Psoas muscle (tissue), 7 donors: ENCODE measurements at regions not wholly inside any gene's neighbourhood (a gene's known extent, or its start where the extent isn't known, plus 50 kb on each side); places are given as distances from the start of the nearest gene placed in this dataset.

Experiments
- ATAC-seq, 4 donors: fragments of 200-7000 bp; cut with Tn5 transposase; one replicate each; pipeline ENCODE4 v1.9.1; 2020; ENCODE audit warnings: moderate library complexity in 3 of 4, mild to moderate bottlenecking in 2 of 4
- DNase-seq, 2 donors: peaks; one replicate each; pipeline ENCODE4 v3.0.0-alpha.2; 2020
- H3K27ac ChIP-seq: fragments of 200-600 bp; one replicate; pipeline ENCODE4 v1.8.0; 2022
- H3K27me3 ChIP-seq, 3 donors: fragments of 200-600 bp in 1 of 3; one replicate each; pipeline versions ENCODE4 v1.6.1 to v1.8.0; 2013 to 2022; ENCODE audit warnings: low read length in 2 of 3, mild to moderate bottlenecking in 2 of 3, moderate library complexity in 1 of 3; ENCODE audit not compliant: insufficient read depth in 3 of 3
- H3K36me3 ChIP-seq, 2 donors: fragments of 200-600 bp in 1 of 2; one replicate each; pipeline versions ENCODE4 v1.6.1 to v1.8.0; 2013 to 2022; ENCODE audit warnings: low read depth in 1 of 2, mild to moderate bottlenecking in 1 of 2, moderate library complexity in 1 of 2; ENCODE audit not compliant: insufficient read depth in 1 of 2
- H3K4me1 ChIP-seq: fragments of 200-600 bp; one replicate; pipeline ENCODE4 v1.8.0; 2022
- H3K4me3 ChIP-seq: fragments of 200-600 bp; one replicate; pipeline ENCODE4 v1.8.0; 2022; ENCODE audit warnings: mild to moderate bottlenecking
- H3K9me3 ChIP-seq: fragments of 200-600 bp; one replicate; pipeline ENCODE4 v1.8.0; 2022
- WGBS, 3 donors: extraction: QIAGEN DNeasy Blood & Tissue Kit; methylation state at CpG; one replicate each; pipeline versions ENCODE4 v1.1.6 to v1.1.7; 2013; 5-methylcytosine and 5-hydroxymethylcytosine counted together
- intact Hi-C, 2 donors: fragments of 100-400 bp; cut with DNase I; formaldehyde crosslinking; loops; one replicate each; pipeline versions ENCODE4 v1.11.0 to v1.14.2; 2022
- TF ChIP-seq, protein P1 (sequence below): fragments of 200-600 bp; IDR thresholded peaks from one replicate; pipeline ENCODE4 v1.8.0; 2022; ENCODE audit warnings: antibody characterized with exemption
- donor health status: healthy with polysubstance abuse.
- donor health status: DM: no; HTN: no; CAD: no; lungs with moderate emphysema.
- donor health status: Bipolar disorder and iron deficiency.
- donor health status: healthy.
- donor health status: DM: yes; HTN: yes; CAD: no.
- donor health status: DM: no; HTN: no; CAD: no.
- donor health status: DM: yes; HTN: yes; CAD: no.

DNA sequence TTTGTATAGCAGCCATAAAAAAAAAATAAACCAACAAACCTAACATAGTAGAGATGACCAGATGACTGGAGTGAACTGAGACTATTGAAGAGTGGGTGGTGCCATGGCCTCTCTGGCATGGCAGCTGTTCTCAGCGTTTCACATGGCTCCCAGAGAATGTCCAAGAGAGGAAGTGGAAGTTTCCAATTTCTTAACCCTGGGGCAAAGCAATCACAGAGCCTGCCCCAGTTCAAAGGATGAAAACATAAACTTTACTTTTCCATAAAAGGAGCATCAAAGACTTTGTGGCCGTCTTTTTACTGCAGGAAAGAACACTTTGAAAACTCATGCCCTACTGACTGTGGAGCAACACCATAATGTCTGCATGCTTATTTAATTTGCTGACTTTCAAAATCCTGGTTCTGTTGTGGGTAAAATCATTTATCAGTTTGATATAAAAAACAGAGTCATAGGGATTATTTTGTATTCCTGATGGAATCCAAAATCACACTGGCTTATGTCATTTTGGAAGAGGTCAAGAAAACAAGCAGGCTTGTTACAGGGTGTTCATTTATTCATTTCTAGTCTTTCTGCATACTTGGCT lies 165.4 kb downstream of the SLC35B3 start:
- TF ChIP-seq, protein P1, sequence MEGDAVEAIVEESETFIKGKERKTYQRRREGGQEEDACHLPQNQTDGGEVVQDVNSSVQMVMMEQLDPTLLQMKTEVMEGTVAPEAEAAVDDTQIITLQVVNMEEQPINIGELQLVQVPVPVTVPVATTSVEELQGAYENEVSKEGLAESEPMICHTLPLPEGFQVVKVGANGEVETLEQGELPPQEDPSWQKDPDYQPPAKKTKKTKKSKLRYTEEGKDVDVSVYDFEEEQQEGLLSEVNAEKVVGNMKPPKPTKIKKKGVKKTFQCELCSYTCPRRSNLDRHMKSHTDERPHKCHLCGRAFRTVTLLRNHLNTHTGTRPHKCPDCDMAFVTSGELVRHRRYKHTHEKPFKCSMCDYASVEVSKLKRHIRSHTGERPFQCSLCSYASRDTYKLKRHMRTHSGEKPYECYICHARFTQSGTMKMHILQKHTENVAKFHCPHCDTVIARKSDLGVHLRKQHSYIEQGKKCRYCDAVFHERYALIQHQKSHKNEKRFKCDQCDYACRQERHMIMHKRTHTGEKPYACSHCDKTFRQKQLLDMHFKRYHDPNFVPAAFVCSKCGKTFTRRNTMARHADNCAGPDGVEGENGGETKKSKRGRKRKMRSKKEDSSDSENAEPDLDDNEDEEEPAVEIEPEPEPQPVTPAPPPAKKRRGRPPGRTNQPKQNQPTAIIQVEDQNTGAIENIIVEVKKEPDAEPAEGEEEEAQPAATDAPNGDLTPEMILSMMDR = no peak
- Histone ChIP-seq H3K36me3 (no peaks in the 10 kb centered on the region), H3K27me3 (peaks cover 0 to 1% (median 0%) of the 10 kb centered on the region in 3 donors), H3K9me3 (no peaks in the 10 kb centered on the region), H3K27ac (no peak overlapping the region), H3K4me3 (no peak overlapping the region), H3K4me1 (no peaks in the 10 kb centered on the region)
- DNase-seq (no peak), ATAC-seq (no peak)
- intact Hi-C loops = no loop called here
- 3 to 10% (median 7%) methylated on average over 2 of the region's 2 CpGs for WGBS, 3 donors

DNA sequence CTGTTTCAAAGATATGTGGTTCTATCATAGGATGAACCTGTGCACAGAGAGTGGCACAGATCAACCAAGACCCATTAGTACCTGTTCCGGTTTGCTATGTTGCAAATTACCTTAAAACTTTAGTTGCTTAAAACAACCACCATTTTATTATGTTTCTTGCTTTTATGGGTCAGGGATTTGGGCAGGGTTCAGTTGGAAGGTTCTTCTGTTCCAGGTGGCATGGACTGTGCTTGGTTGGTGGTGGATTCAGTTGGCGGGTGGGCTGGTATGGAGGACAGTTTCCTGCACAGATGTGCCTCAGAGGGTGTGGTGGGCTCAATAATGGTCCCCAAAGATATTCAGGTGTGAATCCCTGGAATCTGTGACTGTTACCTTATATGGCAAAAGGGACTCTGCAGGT lies 166.3 kb downstream of the SLC35B3 start:
- H3K4me3 ChIP-seq = no peak overlapping the region
- intact Hi-C loops = no loop called here
- 66 to 95% (median 74%) methylated on average over 2 of the region's 2 CpGs for WGBS, 3 donors
- no peaks in the 10 kb centered on the region for H3K36me3 ChIP-seq
- DNase-seq (no peak), ATAC-seq (no peak)
- H3K4me1 ChIP-seq = no peaks in the 10 kb centered on the region
- peaks cover 0 to 1% (median 0%) of the 10 kb centered on the region in 3 donors for H3K27me3 ChIP-seq
- TF ChIP-seq, protein P1 = no peak
- H3K27ac ChIP-seq = no peak overlapping the region
- H3K9me3 ChIP-seq = no peaks in the 10 kb centered on the region

DNA sequence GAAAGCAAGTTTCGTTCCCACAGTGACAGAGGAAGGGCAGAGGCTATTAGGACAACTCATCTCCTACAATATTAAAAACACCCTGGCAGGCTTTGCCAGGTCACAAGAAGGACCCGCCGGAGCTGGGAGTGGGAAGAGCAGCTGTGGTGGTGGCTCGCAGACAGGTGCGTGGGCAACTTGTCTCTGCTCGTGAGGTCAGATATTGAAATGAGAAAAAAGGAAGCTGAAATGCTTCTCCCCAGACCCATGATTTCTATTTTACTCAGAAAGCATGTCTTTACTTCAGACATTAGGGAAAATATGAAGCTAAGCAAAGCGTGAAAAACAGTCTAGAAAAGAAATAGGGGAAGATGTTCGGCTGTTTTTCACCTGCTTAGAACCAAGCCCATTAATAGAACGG lies 166.3 kb upstream of the EEF1E1 start:
- intact Hi-C loops = no loop called here
- TF ChIP-seq, protein P1 = no peak
- ATAC-seq (no peak), DNase-seq (no peak)
- Histone ChIP-seq H3K36me3 (no peaks in the 10 kb centered on the region), H3K27ac (no peak overlapping the region), H3K4me1 (no peaks in the 10 kb centered on the region), H3K27me3 (peaks cover 0 to 1% (median 0%) of the 10 kb centered on the region in 3 donors), H3K9me3 (no peaks in the 10 kb centered on the region), H3K4me3 (no peak overlapping the region)
- 73 to 83% (median 79%) methylated on average over 9 of the region's 9 CpGs for WGBS, 3 donors

DNA sequence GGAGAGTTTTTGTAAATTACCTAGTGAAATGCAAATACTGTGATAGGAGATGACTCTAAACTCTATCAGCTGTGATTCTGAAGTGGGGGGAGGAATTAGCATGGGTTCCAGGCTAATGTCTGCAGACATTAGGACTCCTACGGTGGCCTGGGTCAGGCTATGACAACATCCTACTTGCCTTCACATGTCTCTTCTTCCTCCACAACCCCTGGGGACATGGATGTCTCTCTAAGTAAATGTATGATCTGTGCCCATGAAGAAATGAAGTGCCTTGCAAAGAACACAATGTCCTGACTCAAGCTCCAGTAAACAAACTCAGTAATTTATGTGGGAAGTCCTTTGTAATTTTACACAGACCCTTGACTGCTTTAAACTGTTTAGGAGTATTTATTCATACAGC lies 165.8 kb upstream of the EEF1E1 start:
- H3K27ac ChIP-seq = no peak overlapping the region
- H3K36me3 ChIP-seq = no peaks in the 10 kb centered on the region
- no peaks in the 10 kb centered on the region for H3K4me1 ChIP-seq
- H3K4me3 ChIP-seq = no peak overlapping the region
- 52 to 63% (median 55%) methylated on average over 1 of the region's 1 CpG for WGBS, 3 donors
- ATAC-seq = no peak
- DNase-seq = no peak
- TF ChIP-seq, protein P1 = no peak
- intact Hi-C loops = no loop called here
- no peaks in the 10 kb centered on the region for H3K9me3 ChIP-seq
- H3K27me3 ChIP-seq = peaks cover 0 to 1% (median 0%) of the 10 kb centered on the region in 3 donors

DNA sequence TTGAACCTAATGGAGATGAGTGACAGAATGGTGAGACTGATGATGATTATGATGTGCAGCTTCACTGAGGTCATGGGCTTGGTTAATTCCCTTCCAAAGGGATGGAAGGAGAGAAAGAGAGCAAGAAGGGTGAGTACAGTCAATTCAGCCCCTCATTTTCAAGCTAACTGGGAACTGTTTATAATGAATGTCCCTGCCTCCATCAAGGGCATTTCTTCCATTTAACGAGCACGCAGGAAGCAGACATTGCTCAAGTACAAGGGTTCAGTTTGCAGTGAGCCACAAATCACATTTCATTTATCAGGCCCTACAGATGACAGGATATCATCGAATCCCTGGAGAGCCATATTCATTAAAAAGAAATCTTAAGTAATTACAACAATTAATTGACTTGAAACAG lies 158.3 kb upstream of the EEF1E1 start:
- 35 to 39% (median 38%) methylated on average over 3 of the region's 3 CpGs for WGBS, 3 donors
- no peaks in the 10 kb centered on the region for H3K4me1 ChIP-seq
- intact Hi-C loops = no loop called here
- no peaks in the 10 kb centered on the region for H3K27me3 ChIP-seq
- H3K4me3 ChIP-seq = no peak overlapping the region
- TF ChIP-seq, protein P1 = no peak
- ATAC-seq = no peak
- no peak for DNase-seq
- no peaks in the 10 kb centered on the region for H3K9me3 ChIP-seq
- H3K36me3 ChIP-seq = no peaks in the 10 kb centered on the region
- H3K27ac ChIP-seq = no peak overlapping the region
